Loucy (cell line): ENCODE measurements at regions not wholly inside any gene's neighbourhood (a gene's known extent, or its start where the extent isn't known, plus 50 kb on each side); places are given as distances from the start of the nearest gene placed in this dataset.

Source experiments
- H2AFZ ChIP-seq: fragments of 200-600 bp; sonication (generic); 2 replicates; pipeline ENCODE4 v1.6.0; 2016; ENCODE audit warnings: antibody characterized with exemption, mild to moderate bottlenecking, low read length, moderate library complexity
- H3F3A ChIP-seq: fragments of 200-600 bp; 2 replicates; pipeline ENCODE4 v1.6.0; 2016; ENCODE audit warnings: antibody characterized with exemption, low read depth, mild to moderate bottlenecking
- H3K27me3 ChIP-seq: fragments of 200-600 bp; sonication (generic); 2 replicates; pipeline ENCODE4 v1.6.1; 2014; ENCODE audit warnings: low read length, mild to moderate bottlenecking; ENCODE audit not compliant: insufficient read depth, poor library complexity, severe bottlenecking
- H3K36me3 ChIP-seq: fragments of 200-600 bp; sonication (generic); 2 replicates; pipeline ENCODE4 v1.6.1; 2016; ENCODE audit warnings: low read length; ENCODE audit not compliant: insufficient read depth
- H3K4me1 ChIP-seq: fragments of 200-600 bp; sonication (generic); 2 replicates; pipeline ENCODE4 v1.5.1; 2014; ENCODE audit warnings: low read length, mild to moderate bottlenecking; ENCODE audit not compliant: insufficient read depth, poor library complexity, severe bottlenecking
- H3K4me2 ChIP-seq: fragments of 200-600 bp; sonication (generic); 2 replicates; pipeline ENCODE4 v1.6.0; 2014; ENCODE audit warnings: antibody characterized with exemption, low read length, low read depth, mild to moderate bottlenecking; ENCODE audit not compliant: poor library complexity, severe bottlenecking
- H3K4me3 ChIP-seq: fragments of 200-600 bp; sonication (generic); 2 replicates; pipeline ENCODE4 v1.5.1; 2014; ENCODE audit warnings: low read length, mild to moderate bottlenecking, mixed read lengths; ENCODE audit not compliant: poor library complexity, severe bottlenecking
- H3K79me2 ChIP-seq: fragments of 200-600 bp; sonication (generic); 2 replicates; pipeline ENCODE4 v1.6.1; 2014; ENCODE audit warnings: low read length; ENCODE audit not compliant: insufficient read depth
- H3K9ac ChIP-seq: fragments of 200-600 bp; sonication (generic); 2 replicates; pipeline ENCODE4 v1.6.0; 2014; ENCODE audit warnings: mild to moderate bottlenecking, low read depth, low read length, moderate library complexity; ENCODE audit not compliant: poor library complexity, severe bottlenecking
- H3K9me2 ChIP-seq: fragments of 200-600 bp; sonication (generic); replicated peaks from 2 replicates; pipeline ENCODE4 v1.6.1; 2016; ENCODE audit warnings: low read depth, low read length, mixed read lengths
- H3K9me3 ChIP-seq: fragments of 200-600 bp; sonication (generic); 2 replicates; pipeline ENCODE4 v1.6.1; 2014; ENCODE audit warnings: mild to moderate bottlenecking, antibody characterized with exemption, low read length, low read depth; ENCODE audit not compliant: insufficient read depth
- H4K20me1 ChIP-seq: fragments of 200-600 bp; sonication (generic); 2 replicates; pipeline ENCODE4 v1.6.0; 2014; ENCODE audit warnings: antibody characterized with exemption, low read length, mild to moderate bottlenecking; ENCODE audit not compliant: insufficient read depth, poor library complexity, severe bottlenecking
- CTCF ChIP-seq: fragments of 200-600 bp; sonication (generic); conservative IDR thresholded peaks from 2 replicates; pipeline ENCODE4 v1.5.1; 2014; ENCODE audit warnings: mild to moderate bottlenecking, antibody characterized with exemption, low read length
- EZH2phosphoT487 ChIP-seq: fragments of 200-600 bp; IDR thresholded peaks from 2 replicates; pipeline ENCODE4 v1.6.1; 2018; ENCODE audit warnings: antibody characterized with exemption, mild to moderate bottlenecking, moderate library complexity, borderline replicate concordance

GRCh38 chr12:94771199-94771598 lies 120.8 kb upstream of the TMCC3 start:
- TF ChIP-seq EZH2phosphoT487 (no peak), CTCF (no peak)
- no peak overlapping the region for H3K4me3 ChIP-seq
- H3K27me3 ChIP-seq = no peaks in the 10 kb centered on the region
- H3K9me3 ChIP-seq = peaks cover 8% of the 10 kb centered on the region; the same call in 1 of the 2 replicates
- peak overlapping the region; percentile 20; the same call in 1 of the 2 replicates for H2AFZ ChIP-seq
- H3K36me3 ChIP-seq = no peaks in the 10 kb centered on the region
- no peaks in the 10 kb centered on the region for H3K9me2 ChIP-seq
- peak overlapping the region; percentile 77 for H3K9ac ChIP-seq
- H4K20me1 ChIP-seq = no peaks in the 10 kb centered on the region
- peaks cover 18% of the 10 kb centered on the region for H3F3A ChIP-seq
- H3K4me2 ChIP-seq = peak overlapping the region; percentile 86
- peaks cover 47% of the 10 kb centered on the region for H3K4me1 ChIP-seq
- H3K79me2 ChIP-seq = no peaks in the 10 kb centered on the region

DNA sequence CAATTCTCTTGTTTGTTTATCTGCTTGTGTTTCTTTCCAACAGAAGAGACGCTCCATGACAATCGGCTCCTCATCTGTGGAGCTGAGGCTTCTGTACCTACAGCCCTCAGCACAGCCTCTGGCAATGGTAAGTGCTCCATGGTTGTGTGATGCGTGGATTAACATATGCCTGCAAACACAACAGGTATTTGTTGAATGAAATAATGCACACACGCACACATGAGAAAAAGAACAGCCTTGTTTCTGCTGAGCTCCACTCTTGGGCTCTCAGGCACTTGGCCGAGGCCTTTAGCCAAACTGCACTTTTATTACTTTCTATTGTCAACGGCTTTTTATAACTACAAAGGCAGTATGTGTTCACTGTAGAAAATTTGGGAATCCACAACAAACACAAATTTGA lies 120.4 kb upstream of the TMCC3 start:
- Histone ChIP-seq H3K9me3 (peaks cover 8% of the 10 kb centered on the region; the same call in 1 of the 2 replicates), H3K79me2 (no peaks in the 10 kb centered on the region), H3K9me2 (no peaks in the 10 kb centered on the region), H3K36me3 (no peaks in the 10 kb centered on the region), H3K27me3 (no peaks in the 10 kb centered on the region), H3K4me3 (no peak overlapping the region), H3K4me2 (peak overlapping the region; percentile 86), H4K20me1 (no peaks in the 10 kb centered on the region), H3F3A (peaks cover 18% of the 10 kb centered on the region), H2AFZ (peak overlapping the region; percentile 20; the same call in 1 of the 2 replicates), H3K9ac (peak overlapping the region; percentile 77), H3K4me1 (peaks cover 43% of the 10 kb centered on the region)
- TF ChIP-seq EZH2phosphoT487 (no peak), CTCF (no peak)

- peaks cover 18% of the 10 kb centered on the region for H3F3A ChIP-seq
- H3K27me3 ChIP-seq = no peaks in the 10 kb centered on the region
- peak overlapping the region; percentile 77 for H3K9ac ChIP-seq
- peak overlapping the region; percentile 73 for H3K4me3 ChIP-seq
- H3K9me2 ChIP-seq = no peaks in the 10 kb centered on the region
- peak overlapping the region; percentile 26; the same call in 1 of the 2 replicates for H2AFZ ChIP-seq
- H3K36me3 ChIP-seq = no peaks in the 10 kb centered on the region
- TF ChIP-seq CTCF = no peak
- TF ChIP-seq EZH2phosphoT487 = no peak
- peaks cover 43% of the 10 kb centered on the region for H3K4me1 ChIP-seq
- H3K4me2 ChIP-seq = peak overlapping the region; percentile 86
- H3K79me2 ChIP-seq = no peaks in the 10 kb centered on the region
- H4K20me1 ChIP-seq = no peaks in the 10 kb centered on the region
- H3K9me3 ChIP-seq = peaks cover 8% of the 10 kb centered on the region; the same call in 1 of the 2 replicates
Measured at GRCh38 chr12:94769776-94770759, 119.7 kb upstream of the TMCC3 start.
